HEK293 (cell line): ENCODE measurements at regions not wholly inside any gene's neighbourhood (a gene's known extent, or its start where the extent isn't known, plus 50 kb on each side); places are given as distances from the start of the nearest gene placed in this dataset.

ENCODE experiments used
- CTCF ChIA-PET: fragments of 350-600 bp; formaldehyde crosslinking; extraction: SDS; loops from one replicate; lab custom pipeline; 2021; ENCODE audit warnings: antibody characterized with exemption; lab: Yijun Ruan, JAX
- POLR2A ChIA-PET: fragments of 300-600 bp; formaldehyde crosslinking; extraction: SDS; loops from one replicate; lab custom pipeline; 2020; ENCODE audit warnings: antibody characterized with exemption, inconsistent platforms; lab: Yijun Ruan, JAX
- H3K27ac ChIP-seq: fragments of 200-500 bp; sonication (Bioruptor generic); 2 replicates; pipeline ENCODE4 v1.5.1; 2014; ENCODE audit warnings: low read depth, low read length, control low read depth, inconsistent platforms; ENCODE audit errors: extremely low read depth
- H3K36me3 ChIP-seq, 2 experiments: fragments of 200-500 bp in 1 of 2; sonication (Bioruptor generic) in 1 of 2; 1 replicate in 1 of 2; 2 replicates in 1 of 2; pipeline ENCODE4 v1.5.1; 2014 to 2017; ENCODE audit warnings: inconsistent platforms in 2 of 2, low read length in 2 of 2; ENCODE audit not compliant: control insufficient read depth in 2 of 2, insufficient read depth in 1 of 2
- H3K4me1 ChIP-seq: fragments of 200-500 bp; sonication (Bioruptor generic); 2 replicates; pipeline ENCODE4 v1.5.1; 2014; ENCODE audit warnings: mild to moderate bottlenecking, low read length, inconsistent platforms; ENCODE audit not compliant: control insufficient read depth, insufficient read depth
- H3K4me3 ChIP-seq: 2 replicates; pipeline ENCODE4 v1.5.1; 2011; ENCODE audit warnings: low read depth, mild to moderate bottlenecking, control low read depth, low read length, moderate library complexity
- H3K9me3 ChIP-seq: fragments of 200-500 bp; sonication (Bioruptor generic); 2 replicates; pipeline ENCODE4 v1.5.1; 2014; ENCODE audit warnings: low read depth, low read length, inconsistent platforms; ENCODE audit not compliant: control insufficient read depth, insufficient read depth
- IKZF3 ChIP-seq: fragments of 450-650 bp; IDR thresholded peaks from 2 replicates; pipeline ENCODE4 v1.5.0; 2018; ENCODE audit warnings: missing biosample characterization, mild to moderate bottlenecking, missing genetic modification characterization, moderate library complexity
- MZF1 ChIP-seq: fragments of 450-650 bp; formaldehyde crosslinking; IDR thresholded peaks from 2 replicates; pipeline ENCODE4 v1.5.1; 2017; ENCODE audit warnings: missing biosample characterization, missing genetic modification characterization, borderline replicate concordance
- SALL2 ChIP-seq: fragments of 450-650 bp; formaldehyde crosslinking; IDR thresholded peaks from 2 replicates; pipeline ENCODE4 v1.5.0; 2017; ENCODE audit warnings: missing biosample characterization, mild to moderate bottlenecking, missing genetic modification characterization, borderline replicate concordance
- TCF7L2 ChIP-seq: IDR thresholded peaks from 2 replicates; pipeline ENCODE4 v1.6.1; 2011; ENCODE audit warnings: low read depth, mild to moderate bottlenecking, inconsistent platforms, low read length, moderate library complexity, borderline replicate concordance
- YY1 ChIP-seq: fragments of 450-650 bp; formaldehyde crosslinking; IDR thresholded peaks from 2 replicates; pipeline ENCODE4 v1.5.1; 2018; ENCODE audit warnings: missing biosample characterization, missing genetic modification characterization
- ZNF138 ChIP-seq: fragments of 450-650 bp; formaldehyde crosslinking; IDR thresholded peaks from 2 replicates; pipeline ENCODE4 v1.5.1; 2016; ENCODE audit warnings: missing biosample characterization, missing genetic modification characterization, borderline replicate concordance
- ZNF221 ChIP-seq: fragments of 450-650 bp; formaldehyde crosslinking; IDR thresholded peaks from 2 replicates; pipeline ENCODE4 v1.5.1; 2017; ENCODE audit warnings: missing biosample characterization, missing genetic modification characterization, borderline replicate concordance
- ZNF223 ChIP-seq: fragments of 450-650 bp; formaldehyde crosslinking; IDR thresholded peaks from 2 replicates; pipeline ENCODE4 v1.5.1; 2016; ENCODE audit warnings: missing biosample characterization, missing genetic modification characterization
- ZNF341 ChIP-seq: fragments of 450-650 bp; formaldehyde crosslinking; IDR thresholded peaks from 2 replicates; pipeline ENCODE4; 2016; ENCODE audit warnings: low read depth, missing biosample characterization, missing genetic modification characterization
- ZNF350 ChIP-seq: fragments of 450-650 bp; formaldehyde crosslinking; IDR thresholded peaks from 2 replicates; pipeline ENCODE4 v1.5.0; 2017; ENCODE audit warnings: missing biosample characterization, mild to moderate bottlenecking, missing genetic modification characterization
- ZNF354C ChIP-seq: fragments of 450-650 bp; formaldehyde crosslinking; IDR thresholded peaks from 2 replicates; pipeline ENCODE4 v1.5.1; 2016; ENCODE audit warnings: missing biosample characterization, missing genetic modification characterization, low read depth, borderline replicate concordance
- ZNF473 ChIP-seq: fragments of 450-650 bp; formaldehyde crosslinking; IDR thresholded peaks from 2 replicates; pipeline ENCODE4 v1.5.1; 2017; ENCODE audit warnings: missing biosample characterization, missing genetic modification characterization
- ZNF510 ChIP-seq: fragments of 450-650 bp; formaldehyde crosslinking; IDR thresholded peaks from 2 replicates; pipeline ENCODE4 v1.5.1; 2018; ENCODE audit warnings: mild to moderate bottlenecking, missing genetic modification characterization, missing biosample characterization; ENCODE audit not compliant: insufficient replicate concordance
- ZNF514 ChIP-seq: fragments of 450-650 bp; formaldehyde crosslinking; IDR thresholded peaks from 2 replicates; pipeline ENCODE4 v1.5.1; 2016; ENCODE audit warnings: missing biosample characterization, missing genetic modification characterization
- ZNF560 ChIP-seq: fragments of 450-650 bp; formaldehyde crosslinking; IDR thresholded peaks from 2 replicates; pipeline ENCODE4 v1.5.1; 2017; ENCODE audit warnings: missing biosample characterization, missing genetic modification characterization, borderline replicate concordance
- ZNF670 ChIP-seq: fragments of 450-650 bp; formaldehyde crosslinking; IDR thresholded peaks from 2 replicates; pipeline ENCODE4 v1.5.1; 2016; ENCODE audit warnings: missing biosample characterization, missing genetic modification characterization, low read depth
- ZNF768 ChIP-seq: fragments of 450-650 bp; formaldehyde crosslinking; IDR thresholded peaks from 2 replicates; pipeline ENCODE4 v1.5.1; 2018; ENCODE audit warnings: missing biosample characterization, mild to moderate bottlenecking, missing genetic modification characterization
- ZNF785 ChIP-seq: fragments of 450-650 bp; formaldehyde crosslinking; IDR thresholded peaks from 2 replicates; pipeline ENCODE4 v1.5.1; 2016; ENCODE audit warnings: missing biosample characterization, missing genetic modification characterization
- TF ChIP-seq, protein P1 (sequence below): fragments of 450-650 bp; formaldehyde crosslinking; IDR thresholded peaks from 2 replicates; pipeline ENCODE4 v1.5.1; 2016; ENCODE audit warnings: missing biosample characterization, missing genetic modification characterization
- TF ChIP-seq, protein P2 (sequence below): fragments of 450-650 bp; formaldehyde crosslinking; IDR thresholded peaks from 2 replicates; pipeline ENCODE4 v1.5.1; 2016; ENCODE audit warnings: missing biosample characterization, missing genetic modification characterization

DNA sequence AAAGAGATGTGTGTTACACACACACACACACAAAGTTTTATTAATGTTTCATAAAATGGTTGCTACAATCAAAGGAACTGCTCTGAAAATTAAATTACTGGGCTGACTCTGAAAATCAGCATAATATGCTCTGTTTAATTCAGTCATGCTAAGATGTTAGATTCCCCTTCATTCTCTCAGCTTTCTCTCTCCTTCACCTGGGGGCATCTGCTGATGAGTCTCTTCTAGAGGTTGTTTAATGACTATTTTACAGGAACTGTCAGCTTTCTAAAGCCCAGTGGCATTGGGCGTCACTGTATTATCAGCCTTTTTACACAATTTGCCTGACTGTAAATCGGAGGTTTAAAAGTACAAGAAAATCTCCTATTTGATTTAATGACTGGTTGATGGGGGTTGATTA, 559.7 kb upstream of the POU3F2 start:
- no peak overlapping the region for H3K4me3 ChIP-seq
- POLR2A ChIA-PET = no interaction called here
- H3K36me3 ChIP-seq = no peaks in the 10 kb centered on the region
- CTCF ChIA-PET = no interaction called here
- no peaks in the 10 kb centered on the region for H3K9me3 ChIP-seq
- H3K27ac ChIP-seq = no peak overlapping the region
- TF ChIP-seq MZF1 (tag by site-specific recombination) = no peak
- no peaks in the 10 kb centered on the region for H3K4me1 ChIP-seq

DNA sequence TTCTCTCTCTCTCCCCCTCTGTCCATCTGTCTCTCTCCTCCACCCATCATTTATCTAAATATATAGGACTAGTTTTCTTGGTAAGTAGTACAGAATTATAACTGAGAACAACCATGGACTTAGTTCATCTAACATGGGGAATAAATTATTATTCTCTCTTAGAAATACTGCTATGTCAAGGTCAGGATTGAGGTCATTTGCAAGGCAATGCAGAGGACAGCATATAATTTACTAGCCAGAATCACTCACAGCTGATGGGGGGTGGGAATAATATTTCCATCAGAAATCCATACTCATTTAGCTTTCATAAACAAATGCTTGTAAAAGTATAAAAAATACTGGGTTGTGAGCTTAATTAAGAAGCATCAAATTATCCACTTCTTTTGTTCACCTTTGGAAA, 553.9 kb upstream of the POU3F2 start:
- H3K4me1 ChIP-seq = no peaks in the 10 kb centered on the region
- TF ChIP-seq ZNF473 (no peak), ZNF768 (tag by site-specific recombination) (no peak), ZNF221 (no peak), ZNF223 (tag by site-specific recombination) (no peak), SALL2 (no peak), ZNF138 (no peak), ZNF514 (tag by site-specific recombination) (no peak), ZNF785 (tag by site-specific recombination) (no peak), ZNF341 (tag by site-specific recombination) (no peak), ZNF350 (tag by site-specific recombination) (no peak), IKZF3 (tag by site-specific recombination) (no peak), ZNF560 (tag by site-specific recombination) (no peak), ZNF354C (tag by site-specific recombination) (no peak), TCF7L2 (no peak), ZNF670 (tag by site-specific recombination) (no peak), ZNF510 (tag by site-specific recombination) (no peak)
- TF ChIP-seq, protein P1, sequence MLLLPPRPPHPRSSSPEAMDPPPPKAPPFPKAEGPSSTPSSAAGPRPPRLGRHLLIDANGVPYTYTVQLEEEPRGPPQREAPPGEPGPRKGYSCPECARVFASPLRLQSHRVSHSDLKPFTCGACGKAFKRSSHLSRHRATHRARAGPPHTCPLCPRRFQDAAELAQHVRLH = no peak
- TF ChIP-seq, protein P2, sequence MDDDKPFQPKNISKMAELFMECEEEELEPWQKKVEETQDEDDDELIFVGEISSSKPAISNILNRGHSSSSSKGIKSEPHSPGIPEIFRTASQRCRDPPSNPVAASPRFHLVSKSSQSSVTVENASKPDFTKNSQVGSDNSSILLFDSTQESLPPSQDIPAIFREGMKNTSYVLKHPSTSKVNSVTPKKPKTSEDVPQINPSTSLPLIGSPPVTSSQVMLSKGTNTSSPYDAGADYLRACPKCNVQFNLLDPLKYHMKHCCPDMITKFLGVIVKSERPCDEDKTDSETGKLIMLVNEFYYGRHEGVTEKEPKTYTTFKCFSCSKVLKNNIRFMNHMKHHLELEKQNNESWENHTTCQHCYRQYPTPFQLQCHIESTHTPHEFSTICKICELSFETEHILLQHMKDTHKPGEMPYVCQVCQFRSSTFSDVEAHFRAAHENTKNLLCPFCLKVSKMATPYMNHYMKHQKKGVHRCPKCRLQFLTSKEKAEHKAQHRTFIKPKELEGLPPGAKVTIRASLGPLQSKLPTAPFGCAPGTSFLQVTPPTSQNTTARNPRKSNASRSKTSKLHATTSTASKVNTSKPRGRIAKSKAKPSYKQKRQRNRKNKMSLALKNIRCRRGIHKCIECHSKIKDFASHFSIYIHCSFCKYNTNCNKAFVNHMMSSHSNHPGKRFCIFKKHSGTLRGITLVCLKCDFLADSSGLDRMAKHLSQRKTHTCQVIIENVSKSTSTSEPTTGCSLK (tag by site-specific recombination) = no peak
- no peaks in the 10 kb centered on the region for H3K9me3 ChIP-seq
- H3K36me3 ChIP-seq = no peaks in the 10 kb centered on the region
- H3K27ac ChIP-seq = no peak overlapping the region
- ChIA-PET POLR2A (no interaction called here), CTCF (interaction anchor here (0.6 kb wide), 1 partner anchor 966 kb away, joined by 3 read pairs; no protein-coding TSS in a partner anchor)
- H3K4me3 ChIP-seq = no peak overlapping the region

DNA sequence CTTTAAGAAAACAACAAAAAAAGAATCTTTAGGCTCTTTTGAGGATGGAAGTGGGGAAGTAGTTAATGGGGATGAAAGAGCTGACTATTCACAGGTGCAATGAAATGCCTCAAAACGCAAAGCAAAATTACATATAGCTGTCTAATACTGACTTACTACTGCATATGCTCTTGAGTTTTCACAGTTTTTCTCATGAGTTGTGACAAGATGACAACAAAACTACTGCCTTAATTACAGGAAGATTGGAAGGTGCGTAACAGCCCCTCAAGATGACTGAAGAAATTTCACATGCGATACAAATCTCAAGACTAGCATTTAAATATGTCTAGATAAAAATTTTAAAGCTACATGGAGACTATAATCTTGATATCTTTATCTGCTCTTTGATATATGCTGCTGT, 547.8 kb upstream of the POU3F2 start:
- no peaks in the 10 kb centered on the region for H3K9me3 ChIP-seq
- TF ChIP-seq ZNF785 (tag by site-specific recombination) = no peak
- no peak for TF ChIP-seq ZNF514 (tag by site-specific recombination)
- TF ChIP-seq YY1 = no peak
- H3K36me3 ChIP-seq = no peaks in the 10 kb centered on the region
- POLR2A ChIA-PET = no interaction called here
- H3K4me1 ChIP-seq = no peaks in the 10 kb centered on the region
- CTCF ChIA-PET = no interaction called here
- H3K4me3 ChIP-seq = no peak overlapping the region
- no peak overlapping the region for H3K27ac ChIP-seq
